Iris pigment epithelial cell (primary cell): ENCODE measurements at regions not wholly inside any gene's neighbourhood (a gene's known extent, or its start where the extent isn't known, plus 50 kb on each side); places are given as distances from the start of the nearest gene placed in this dataset.

Source experiments
- DNase-seq: peaks from one replicate; pipeline ENCODE4 v3.0.0-alpha.2; 2011; ENCODE audit warnings: low read depth

GRCh38 chr3:74564560-74564959 is 49.9 kb downstream of the CNTN3 start:
- peak; percentile 5 for DNase-seq

- no peak for DNase-seq
Measured at GRCh38 chr3:74562558-74563269, 51.7 kb downstream of the CNTN3 start.

DNA sequence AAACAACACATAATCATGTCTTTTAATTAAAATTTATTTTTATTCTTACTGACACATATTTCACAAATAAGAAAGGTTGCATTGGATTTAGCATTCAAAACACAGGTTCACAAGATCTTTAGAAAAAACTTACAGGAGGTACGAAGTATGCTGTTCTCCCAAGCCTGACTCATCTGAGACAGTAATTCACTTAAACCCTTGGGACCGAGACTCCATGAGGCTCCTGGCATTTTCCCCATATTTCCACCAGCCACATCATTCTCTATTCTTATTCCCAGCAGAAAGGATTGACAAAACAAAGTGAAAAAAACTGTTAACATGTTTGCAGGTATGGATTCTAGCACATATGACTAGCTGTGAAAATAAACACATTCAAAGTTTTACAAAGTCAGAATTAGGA is 52.6 kb downstream of the CNTN3 start:
- DNase-seq, result no peak

DNA sequence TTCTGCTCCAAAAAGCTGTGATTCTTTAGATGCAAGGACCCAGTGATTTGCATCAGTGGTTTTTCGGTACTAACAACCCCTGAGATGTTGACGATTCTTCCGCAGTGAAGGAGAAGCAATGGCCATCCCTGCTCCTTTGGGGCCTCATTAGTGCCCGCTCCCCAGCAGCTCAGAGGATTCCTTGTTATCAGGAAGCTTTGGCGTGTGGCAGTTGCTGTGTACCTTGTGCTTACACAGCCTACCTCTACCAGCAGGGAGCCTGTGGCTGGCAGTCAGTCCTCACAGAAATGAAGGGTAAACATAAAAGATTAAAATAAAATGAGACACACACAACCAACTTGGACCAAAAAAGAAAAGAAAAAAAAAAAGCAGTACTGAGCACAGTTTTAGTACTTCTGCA is 55.2 kb downstream of the CNTN3 start:
- DNase-seq, result no peak

DNA sequence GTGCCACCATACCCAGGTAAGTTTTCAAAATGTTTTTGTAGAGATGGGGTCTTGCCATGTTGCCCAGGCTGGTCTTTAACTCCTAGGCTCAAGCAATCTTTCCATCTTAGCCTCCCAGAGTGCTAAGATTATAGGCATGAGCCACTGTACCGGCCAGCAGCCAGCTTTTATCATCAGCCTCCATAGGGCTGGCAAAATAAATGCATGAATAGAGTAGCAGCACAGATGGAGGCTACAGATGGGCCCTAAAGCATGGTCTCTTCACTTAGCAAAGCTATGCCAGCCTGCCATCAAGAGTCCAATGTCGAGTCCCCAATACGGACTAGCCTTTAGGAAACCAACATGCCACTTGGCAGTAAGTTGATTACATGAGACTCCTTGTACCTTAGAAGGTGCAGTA is 63.8 kb downstream of the CNTN3 start:
- DNase-seq, result no peak

DNA sequence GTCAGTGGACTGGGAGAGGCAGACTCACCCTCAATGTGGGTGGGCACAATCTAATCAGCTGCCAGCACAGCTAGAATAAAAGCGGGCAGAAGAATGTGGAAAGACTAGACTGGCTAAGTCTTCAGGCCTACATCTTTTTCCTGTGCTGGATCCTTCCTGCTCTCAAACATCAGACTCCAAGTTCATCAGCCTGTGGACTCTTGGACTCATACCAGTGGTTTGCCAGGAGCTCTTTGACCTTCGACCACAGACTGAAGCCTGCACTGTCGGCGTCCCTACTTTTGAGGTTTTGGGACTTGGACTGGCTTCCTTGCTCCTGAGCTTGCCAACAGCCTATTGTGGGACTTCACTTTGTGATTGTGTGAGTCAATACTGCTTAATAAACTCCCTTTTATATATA is 68.0 kb downstream of the CNTN3 start:
- no peak for DNase-seq

GRCh38 chr3:74542441-74542840 is 72.0 kb downstream of the CNTN3 start:
- DNase-seq, result no peak

DNA sequence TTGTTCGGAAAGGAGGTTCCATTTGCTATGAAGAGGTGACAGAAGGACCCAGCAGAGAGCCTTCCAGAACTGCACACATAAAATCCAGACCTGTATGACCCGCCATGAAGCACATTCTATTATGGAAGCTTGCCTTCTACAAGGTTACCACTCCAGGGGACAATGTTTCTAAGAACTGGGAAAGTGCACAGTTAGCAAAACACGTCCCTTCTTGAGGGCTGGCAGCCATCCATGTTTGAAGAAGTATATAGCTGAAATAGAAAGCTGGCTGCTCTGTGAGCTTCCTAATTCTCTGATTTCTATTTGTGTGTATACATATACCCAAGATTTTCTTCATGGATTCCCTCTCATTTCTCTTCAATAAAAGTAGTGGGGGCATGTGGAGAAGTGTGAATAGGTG is 74.6 kb downstream of the CNTN3 start:
- no peak for DNase-seq

- DNase-seq, result no peak
Measured at GRCh38 chr3:74538669-74539068, 75.8 kb downstream of the CNTN3 start.

DNA sequence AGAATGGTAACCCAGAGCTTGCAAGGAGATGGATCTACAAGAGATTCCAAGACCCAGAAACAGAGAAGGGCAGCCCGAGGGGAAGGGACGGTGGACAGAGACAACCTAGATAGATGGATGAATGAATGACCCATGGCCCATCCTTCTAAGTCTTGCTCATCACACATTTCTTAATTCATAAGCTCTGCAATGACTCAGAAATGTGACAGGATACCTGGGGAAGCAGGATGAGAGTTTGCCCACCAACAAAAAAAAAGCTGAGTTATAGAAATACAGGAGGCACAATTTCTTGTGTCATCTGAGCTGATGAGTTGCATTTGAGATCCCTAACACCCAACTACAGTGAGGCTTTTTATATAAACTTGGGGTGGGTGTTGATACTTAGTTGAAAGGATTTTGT is 76.6 kb downstream of the CNTN3 start:
- DNase-seq, result no peak

GRCh38 chr3:74537164-74537563 is 77.3 kb downstream of the CNTN3 start:
- peak; percentile 72 for DNase-seq

GRCh38 chr3:74535281-74535680 is 79.2 kb downstream of the CNTN3 start:
- DNase-seq, result no peak

- no peak for DNase-seq
Measured at GRCh38 chr3:74534611-74535010, 79.8 kb downstream of the CNTN3 start.

- DNase-seq, result peak; percentile 85
Measured at GRCh38 chr3:74532446-74532845, 82.0 kb downstream of the CNTN3 start.

GRCh38 chr3:74531491-74531890 is 83.0 kb downstream of the CNTN3 start:
- DNase-seq, result peak; percentile 33

DNA sequence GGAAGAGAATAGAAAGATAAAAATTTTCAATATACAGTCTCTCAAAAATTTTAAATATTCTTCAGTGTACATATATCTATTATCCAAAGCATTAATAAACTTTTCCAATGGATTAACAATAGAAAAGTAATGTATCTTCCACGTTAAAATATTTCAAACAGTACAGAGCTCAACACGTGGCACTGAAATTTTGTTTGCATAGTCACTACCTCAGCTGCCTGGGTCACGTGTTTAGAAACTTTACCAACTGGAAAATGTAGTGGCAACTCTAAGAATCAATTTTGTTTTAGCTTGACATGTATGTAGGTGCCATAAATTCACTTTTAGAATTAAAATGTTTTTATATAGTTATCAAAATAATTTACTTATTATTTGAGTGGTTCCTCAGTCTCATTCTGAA is 85.3 kb downstream of the CNTN3 start:
- DNase-seq, result no peak

- no peak for DNase-seq
Measured at GRCh38 chr3:74527566-74527965, 86.9 kb downstream of the CNTN3 start.

GRCh38 chr3:74523811-74524210 is 90.6 kb downstream of the CNTN3 start:
- DNase-seq, result peak; percentile 22

- no peak for DNase-seq
Measured at GRCh38 chr3:74520895-74521294, 93.6 kb downstream of the CNTN3 start.

- no peak for DNase-seq
Measured at GRCh38 chr3:74518610-74519009, 95.8 kb downstream of the CNTN3 start.

DNA sequence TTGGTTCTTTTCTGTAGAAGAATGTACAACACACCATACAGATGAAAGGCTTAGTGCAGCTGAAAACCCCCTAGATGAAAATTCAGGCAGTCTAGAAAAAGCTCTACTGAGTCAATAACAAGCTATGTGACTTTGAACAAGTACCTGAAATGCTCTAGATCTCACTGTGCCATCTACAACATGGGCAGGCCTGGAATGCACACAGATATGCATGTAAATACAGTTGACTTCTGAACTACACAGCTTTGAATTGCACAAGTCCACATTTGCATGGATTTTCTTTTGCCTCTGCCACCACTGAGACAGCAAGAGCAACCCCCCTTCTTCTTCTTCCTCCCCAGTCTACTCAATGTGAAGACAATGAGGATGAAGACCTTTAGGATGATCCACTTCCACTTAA is 98.4 kb downstream of the CNTN3 start:
- DNase-seq, result no peak

- no peak for DNase-seq
Measured at GRCh38 chr3:74515451-74515850, 99.0 kb downstream of the CNTN3 start.

GRCh38 chr3:74511078-74511477 is 103.4 kb downstream of the CNTN3 start:
- DNase-seq, result no peak

- no peak for DNase-seq
Measured at GRCh38 chr3:74510261-74510818, 104.1 kb downstream of the CNTN3 start.
